GM21390 (cell line): ENCODE measurements at regions not wholly inside any gene's neighbourhood (a gene's known extent, or its start where the extent isn't known, plus 50 kb on each side); places are given as distances from the start of the nearest gene placed in this dataset.

Experiments used
- ATAC-seq: cut with Tn5 transposase; IDR thresholded peaks from one replicate; pipeline ENCODE4 v1.9.1; 2021; ENCODE audit not compliant: unreplicated experiment

DNA sequence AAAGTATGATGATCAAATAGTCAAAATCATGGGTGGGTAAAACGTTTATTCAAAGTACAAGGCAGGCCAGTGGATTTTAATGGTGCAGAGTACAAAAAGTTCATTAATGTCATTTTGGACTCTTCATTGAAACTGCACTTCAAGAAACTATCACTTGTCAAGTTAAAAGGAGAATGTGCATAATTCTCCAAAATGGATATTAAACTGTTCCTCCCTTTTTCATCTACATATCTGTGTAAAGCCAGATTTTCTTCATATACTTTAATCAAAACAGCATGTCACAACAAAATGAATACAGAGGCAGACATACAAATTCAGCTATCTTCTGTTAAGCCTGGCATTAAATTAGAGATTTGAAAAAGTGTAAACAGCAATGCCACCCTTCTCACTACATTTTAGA, 401.6 kb downstream of the NR2F1-AS1 start:
- ATAC-seq, result no peak

DNA sequence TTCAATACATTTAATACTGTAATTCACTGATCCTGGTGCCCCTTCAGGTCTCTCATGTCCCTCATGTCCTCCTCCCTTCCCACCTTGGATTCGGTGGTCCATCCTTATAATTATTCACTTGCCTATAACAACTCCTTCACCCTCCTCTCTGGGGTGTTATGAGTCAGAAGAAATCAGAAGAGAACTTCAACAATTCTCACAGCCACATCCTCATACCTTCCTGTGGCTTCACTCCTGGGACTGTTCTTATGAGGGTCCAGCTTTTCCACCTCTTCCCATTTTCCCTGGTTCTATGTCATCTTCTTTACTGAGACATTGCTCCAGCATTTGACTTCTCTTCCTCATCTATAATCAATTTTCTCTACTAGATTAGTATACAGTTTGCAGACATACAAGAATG, 406.1 kb downstream of the NR2F1-AS1 start:
- no peak for ATAC-seq

DNA sequence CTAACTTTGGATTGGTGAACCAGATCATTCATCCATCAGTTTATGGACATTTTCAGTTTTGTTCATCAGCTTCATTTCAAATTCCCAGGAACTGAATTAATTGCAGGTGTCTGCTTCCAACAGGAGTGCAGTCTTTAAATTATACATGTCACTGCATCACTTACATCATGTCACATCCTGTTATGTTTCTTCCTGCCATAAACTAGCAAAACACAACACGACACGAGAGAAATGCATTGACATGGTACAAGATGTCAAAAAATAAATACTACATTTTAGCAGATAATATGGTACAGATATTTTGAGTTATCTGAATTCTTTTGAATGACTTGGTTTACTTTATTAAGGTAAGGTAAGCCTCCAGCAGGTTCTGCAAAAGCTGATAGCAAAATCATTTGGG, 415.5 kb downstream of the NR2F1-AS1 start:
- no peak for ATAC-seq

DNA sequence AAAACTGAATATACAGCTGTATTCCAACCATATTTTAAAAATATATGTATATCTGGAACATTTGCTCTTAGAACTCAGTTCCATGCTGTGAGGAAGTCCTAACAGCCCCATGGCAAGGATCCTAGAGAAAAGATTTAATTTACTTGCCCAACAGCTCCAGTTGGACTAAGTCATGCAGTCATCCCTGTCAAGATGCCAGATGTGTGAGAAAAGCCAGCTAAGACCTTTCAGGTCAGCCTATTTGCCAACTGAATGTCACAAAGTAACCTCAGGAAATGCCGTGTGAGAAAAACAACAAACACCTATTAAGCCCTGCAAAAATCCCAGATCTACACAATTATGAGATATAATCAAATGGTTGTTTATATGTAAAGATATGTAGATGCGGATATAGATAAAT, 416.3 kb downstream of the NR2F1-AS1 start:
- no peak for ATAC-seq

DNA sequence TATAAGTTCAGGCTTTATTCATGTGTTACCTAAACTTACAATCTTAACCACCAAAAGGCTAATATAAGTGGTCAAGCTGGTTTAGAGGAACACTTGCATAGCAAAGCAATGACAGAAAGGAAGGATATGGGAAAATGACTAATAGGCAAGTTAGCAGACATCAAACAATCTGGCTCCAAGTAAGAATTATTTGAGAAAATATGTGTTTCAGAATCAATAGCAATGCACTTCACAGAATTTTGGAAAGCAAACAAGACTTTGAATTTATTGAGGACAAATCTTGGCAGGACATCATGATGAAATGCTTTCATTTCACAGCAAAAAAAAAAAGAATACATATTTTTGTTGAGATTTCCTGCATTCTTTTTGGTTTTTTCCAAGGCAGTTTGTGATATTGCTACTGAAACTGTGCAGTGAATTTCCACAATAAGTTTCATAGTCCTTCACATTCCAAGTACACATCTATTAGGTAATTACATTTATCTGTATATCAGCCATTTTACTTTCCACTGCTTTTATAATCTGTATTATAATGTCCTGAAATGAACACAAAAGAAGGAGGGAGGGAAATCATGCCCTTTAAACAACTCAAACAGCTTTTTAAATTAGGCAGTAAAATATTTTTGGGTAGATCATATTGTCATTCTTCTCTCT, 417.9 kb downstream of the NR2F1-AS1 start:
- no peak for ATAC-seq

DNA sequence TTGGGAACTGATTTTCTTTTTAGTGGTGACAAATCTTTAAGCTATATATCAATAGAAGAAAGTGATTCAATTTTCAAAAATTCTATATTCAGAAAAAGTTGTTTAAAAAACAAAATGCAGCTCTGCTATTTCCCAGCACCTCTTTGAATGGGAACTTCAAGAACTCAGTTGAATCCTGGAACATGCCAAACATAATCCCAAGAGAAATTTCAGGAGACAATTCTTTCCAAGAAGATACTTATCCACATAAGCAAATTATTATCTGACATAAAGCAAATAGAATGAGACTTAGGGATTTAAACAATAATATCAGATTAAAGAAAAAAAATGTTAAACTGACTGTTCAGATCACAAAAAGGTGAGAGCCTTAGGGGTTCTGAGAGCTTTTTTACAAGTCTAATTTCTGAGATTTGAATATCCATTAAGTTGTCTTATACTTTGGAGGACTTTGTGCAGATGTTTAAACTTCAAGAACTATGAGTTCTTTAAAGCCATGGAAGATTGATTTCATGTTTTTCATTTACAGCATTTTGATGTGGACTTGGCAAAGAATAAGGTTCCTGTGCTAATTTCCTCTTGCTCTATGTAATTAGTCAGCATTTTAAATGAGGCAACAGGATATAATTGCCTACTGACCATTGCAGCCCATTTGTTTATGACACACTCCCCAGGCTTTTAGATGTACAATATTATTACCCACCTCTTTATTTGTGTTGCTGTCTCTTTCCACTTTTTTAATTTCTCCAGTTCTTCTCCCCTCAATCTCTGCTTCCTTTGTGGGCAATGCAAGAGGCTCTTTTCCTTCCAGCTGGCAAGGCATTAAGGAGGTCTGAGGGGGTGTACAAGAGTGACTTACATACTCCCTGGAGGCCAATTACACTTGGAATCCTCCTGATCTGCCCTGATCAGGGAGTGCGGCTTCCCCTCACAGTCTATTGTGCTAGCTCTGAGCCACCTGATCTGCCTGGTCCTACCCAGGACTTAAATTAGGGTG, 419.1 kb downstream of the NR2F1-AS1 start:
- no peak for ATAC-seq

DNA sequence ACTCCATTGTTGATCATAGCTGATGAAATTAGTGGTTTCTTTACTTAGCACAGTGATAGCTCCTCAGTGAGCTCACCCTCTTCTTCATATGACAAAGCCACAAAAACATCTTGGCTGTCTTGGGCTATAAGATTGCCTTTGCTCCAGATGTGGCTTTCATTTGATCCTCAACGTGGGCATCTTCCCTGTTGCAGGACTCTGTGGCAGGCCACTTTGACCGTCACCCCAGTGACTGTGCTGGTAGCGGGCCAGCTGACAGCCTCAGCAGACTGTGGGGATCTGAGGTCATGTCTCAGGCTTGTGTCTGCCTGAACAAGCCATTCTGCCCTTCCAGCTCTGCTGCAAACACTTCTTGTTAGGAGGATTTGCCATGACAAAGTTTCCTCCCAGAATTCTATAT, 422.2 kb downstream of the NR2F1-AS1 start:
- ATAC-seq, result no peak

DNA sequence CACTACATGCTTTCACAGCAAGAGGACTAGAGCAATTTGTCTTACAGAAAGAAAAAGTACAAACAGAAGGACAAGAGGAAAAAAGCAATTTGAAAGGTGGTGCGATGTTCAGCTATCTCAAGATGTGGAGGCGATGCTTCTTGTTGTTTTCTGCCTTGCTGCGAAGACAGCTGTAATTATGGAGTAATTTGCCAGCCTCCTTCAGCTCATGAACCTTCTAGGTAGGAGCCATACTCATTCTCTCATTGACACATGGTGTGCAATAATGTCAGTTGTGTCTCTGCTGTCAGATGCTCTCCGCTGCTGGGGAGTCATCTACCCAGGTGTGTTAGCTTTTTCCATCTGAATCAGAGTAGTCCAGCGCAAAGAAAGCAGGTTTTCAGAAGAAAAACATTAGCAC, 424.5 kb downstream of the NR2F1-AS1 start:
- no peak for ATAC-seq

DNA sequence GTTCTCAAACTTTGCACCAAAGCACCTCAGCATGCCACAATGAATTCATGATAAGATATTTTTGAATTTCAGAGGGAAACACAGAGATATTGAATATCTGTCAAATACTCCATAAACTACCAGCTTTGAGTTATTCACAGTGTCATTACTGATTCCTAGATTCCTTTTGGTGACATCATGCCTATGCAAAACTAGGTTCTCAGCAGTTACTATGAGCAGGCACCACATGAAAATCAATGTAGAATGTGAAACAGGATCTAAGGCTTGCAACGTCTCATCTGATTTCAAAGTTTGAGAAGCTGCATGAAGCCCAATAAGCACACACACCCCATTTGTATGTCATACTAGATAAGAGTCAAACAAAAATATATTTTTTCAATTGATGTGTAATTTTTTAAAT, 426.5 kb downstream of the NR2F1-AS1 start:
- no peak for ATAC-seq

DNA sequence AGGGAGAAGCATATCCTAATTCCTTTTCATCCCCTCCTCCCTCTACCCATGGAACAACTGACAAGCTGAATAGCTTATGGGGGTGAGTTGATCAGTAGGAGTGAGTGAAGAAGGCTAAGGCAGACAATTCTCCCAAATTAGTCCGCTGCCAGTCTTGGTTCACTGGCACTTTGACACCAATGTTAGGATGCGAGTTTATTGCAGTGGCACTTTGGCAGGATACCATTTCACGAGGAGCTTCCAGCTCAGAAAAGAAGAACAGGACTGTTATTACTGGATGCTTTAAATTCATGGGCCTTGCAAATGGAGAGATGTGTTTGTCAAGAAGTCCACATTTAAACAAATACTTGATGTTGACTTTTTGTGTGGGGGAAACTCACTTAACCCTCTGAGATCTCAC, 427.6 kb downstream of the NR2F1-AS1 start:
- ATAC-seq, result no peak

DNA sequence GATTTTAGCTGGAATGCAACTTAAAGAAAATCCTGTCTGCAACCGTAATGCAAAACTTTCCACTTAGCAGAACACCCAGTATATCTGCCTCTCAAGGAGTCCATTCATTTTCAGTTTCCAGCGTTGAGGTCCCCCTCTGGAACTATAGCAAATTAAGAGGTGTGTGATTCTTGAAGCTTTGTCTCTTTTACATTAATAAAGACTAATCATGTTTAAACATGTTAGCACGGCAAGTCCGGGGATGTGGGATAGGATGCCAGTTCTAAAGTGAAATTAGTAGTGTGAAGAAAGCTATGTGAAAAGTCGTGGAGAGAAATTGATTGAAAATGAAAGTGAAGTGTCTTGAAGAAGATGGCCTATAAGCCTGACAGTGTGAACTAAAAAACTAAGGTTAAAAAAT, 429.1 kb downstream of the NR2F1-AS1 start:
- ATAC-seq, result no peak

DNA sequence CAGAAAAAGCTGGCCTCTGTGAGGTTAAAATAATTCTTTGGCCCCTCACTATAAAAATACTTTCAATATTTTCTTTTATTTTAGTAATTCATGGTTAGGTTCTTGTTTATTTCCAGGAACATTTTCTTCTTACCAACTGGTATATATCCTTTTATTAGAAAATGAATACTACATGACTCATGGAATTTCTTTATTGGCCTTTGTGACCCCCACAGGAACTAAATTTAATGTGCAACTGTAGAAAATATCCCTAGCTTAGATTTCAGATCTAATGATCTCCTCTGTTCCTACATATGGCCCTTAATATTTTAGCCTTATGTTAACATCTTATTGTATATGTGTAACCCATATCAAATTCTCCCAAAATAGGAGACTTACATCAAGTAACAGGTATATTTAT, 429.9 kb downstream of the NR2F1-AS1 start:
- no peak for ATAC-seq

DNA sequence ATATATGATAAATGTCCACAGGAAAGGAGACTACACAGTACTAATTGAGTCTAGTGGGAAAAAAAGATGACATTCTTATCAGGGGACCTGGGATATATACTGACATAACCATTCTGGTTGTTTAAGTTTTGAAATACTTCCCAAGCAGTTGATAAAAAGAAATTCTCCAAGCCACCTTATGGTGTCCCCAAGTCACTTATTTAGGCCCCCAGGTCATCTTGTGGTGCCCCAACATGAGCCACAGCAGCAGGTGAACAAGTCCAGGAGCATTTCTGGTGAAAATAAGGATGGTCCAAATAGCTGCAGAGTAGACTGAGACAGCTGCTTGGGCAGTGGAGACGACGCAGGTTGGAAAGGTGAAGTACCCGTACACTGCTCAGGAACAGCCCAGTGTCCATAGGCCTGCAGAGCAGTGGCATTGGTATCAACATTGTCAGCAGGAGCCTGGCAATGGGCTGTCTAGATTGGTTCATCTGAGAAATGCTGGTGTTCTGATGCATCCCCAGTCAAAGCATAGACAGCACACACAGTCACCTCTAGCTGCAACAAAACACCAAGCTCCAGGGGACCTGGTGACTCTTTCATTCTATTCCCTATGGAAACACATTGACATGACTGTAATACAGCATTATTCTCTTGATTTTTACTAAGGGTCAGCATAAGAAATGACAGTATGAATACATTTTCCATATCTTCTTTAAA, 430.6 kb downstream of the NR2F1-AS1 start:
- ATAC-seq, result no peak

DNA sequence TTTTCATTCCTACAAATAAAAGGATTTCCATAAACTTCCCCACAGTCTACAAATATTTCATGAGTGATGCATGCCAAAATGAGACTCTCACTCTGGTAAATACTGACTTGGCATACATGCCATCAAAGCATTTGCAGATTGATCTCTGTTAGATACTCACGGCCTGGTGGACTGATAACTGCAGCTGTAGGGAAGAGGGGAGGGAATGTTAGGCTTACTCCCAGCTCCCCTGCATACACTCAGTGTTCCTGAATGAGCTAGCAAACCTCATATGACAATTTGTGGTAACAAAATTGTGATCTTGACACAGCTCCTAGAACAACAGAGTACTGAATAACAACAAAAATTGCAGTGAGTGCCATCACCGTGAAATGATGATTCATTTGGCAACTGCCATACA, 435.3 kb downstream of the NR2F1-AS1 start:
- no peak for ATAC-seq

DNA sequence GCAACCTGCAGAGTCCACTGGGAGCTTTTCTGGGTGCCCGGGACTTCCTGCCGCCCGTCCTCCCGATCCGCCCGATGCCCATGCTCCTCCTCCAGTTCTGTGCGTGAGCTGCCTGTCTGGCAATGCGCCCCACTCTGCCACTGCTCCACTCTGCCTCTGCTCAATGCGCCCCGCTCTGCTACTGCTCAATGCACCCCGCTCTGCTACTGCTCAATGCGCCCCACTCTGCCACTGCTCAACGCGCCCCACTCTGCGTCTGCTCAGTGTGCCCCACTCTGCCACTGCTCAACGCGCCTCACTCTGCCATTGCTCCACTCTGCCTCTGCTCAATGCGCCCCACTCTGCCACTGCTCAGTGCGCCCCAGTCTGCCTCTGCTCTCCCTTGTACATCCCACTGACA, 436.0 kb downstream of the NR2F1-AS1 start:
- ATAC-seq, result no peak

DNA sequence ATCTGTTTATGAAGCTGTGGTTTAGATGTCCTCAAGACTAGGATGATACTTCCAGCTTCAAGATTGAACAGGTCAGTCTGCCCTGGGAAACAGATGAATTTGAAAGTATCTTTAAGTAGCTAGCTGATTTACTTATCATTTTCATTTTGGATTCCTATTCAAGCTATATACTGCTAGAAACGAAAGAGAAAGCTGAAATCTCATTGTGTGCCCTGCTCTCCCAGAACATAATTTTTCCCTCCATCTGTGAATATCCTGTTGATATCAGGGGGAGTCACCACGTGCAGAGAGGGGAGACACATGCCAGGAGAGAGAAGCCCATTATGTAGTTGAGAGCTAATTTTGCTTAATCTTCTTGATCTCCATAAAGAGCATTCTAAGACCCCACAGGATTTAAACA, 439.1 kb downstream of the NR2F1-AS1 start:
- no peak for ATAC-seq

DNA sequence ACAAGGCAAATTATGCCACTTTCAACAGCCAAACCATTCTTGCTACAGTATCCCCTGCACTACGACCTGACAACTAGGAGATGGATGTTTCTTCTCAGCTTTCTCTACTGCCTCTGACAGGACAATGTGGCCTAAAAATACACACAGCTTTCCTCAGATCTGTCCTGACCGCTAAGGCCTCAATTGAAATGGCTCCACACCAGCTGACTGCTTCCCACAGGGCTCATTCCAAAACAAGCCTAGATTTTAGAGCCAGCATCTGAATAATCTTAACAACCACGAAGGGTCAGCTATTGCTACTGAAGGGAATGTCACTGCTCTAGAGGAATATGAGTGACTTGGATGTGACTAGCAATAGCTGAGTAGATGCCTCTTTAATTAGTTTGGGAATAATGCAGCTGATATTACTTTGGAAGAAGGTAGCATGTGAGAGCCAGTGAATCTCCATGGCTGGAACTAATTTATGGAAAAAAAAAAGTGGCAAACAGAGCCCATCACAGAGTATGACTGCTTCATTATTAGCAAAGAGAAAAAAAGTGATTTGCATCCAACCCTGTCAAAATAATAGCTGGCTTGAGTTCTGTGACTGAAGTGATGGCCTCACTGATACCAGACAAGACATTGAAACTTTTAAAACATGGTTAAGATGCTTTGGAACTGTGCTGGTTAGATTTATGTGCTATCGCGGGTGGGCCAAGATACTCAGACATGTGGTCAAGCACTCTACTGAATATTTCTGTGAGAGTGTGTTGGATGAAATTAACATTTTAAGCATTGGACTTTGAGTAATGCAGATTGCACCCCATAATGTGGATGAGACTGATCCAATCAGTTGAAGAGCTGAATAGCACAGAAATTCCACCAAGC, 450.2 kb downstream of the NR2F1-AS1 start:
- ATAC-seq, result no peak

DNA sequence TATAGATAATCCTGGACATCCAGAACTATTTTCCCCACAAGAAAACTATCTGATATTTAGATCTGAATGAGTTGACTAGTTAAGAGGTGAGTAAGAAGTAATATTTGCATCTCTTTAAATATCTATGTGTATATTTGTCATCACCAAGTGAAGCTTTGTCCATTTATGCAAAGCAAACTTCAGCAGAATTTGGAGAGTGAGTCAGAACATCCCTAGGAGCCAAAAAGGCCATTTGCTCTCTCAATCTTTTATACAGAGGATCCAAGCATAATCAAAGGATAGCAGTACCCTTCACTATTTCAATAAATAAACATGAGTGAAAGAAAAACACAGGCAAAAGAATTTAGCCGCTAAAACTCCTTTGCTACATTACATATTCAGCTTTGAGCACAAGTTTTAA, 454.4 kb downstream of the NR2F1-AS1 start:
- ATAC-seq, result no peak

DNA sequence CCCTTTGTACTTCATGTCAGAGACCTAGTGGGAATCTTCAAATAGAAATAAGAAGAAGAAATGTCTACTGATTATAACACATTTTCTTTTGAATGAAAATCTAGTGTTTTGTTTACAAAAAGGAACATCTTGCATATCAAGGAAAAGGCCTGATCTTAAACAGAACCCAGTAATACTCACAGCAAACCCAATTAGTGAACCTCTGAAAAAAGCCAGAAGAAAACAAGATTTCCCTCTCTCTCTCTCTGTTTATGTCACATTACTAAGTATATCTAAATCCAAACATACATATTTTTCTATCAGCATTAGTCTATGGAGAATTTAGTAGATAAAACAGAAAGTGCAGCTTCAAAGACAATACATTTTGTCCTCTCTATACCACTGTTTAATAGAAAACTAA, 457.9 kb downstream of the NR2F1-AS1 start:
- ATAC-seq, result no peak

DNA sequence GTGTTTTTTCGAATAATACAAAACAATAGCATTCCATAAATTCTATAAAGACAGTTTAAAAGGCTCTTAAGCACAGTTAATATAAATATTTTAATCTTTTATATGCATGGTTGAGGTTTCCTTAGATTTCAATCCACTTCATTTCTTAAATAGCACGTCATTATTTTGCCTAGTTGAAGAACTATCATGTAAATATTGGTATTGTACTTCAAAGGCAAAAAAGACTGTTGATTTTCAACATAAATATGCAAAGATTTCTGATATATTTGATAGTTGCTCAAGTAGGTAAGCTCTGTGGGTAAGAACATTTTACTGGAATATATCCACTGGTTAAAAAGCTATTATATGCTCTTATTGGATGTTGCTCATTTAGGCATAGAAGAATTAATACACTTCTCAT, 458.6 kb downstream of the NR2F1-AS1 start:
- no peak for ATAC-seq

DNA sequence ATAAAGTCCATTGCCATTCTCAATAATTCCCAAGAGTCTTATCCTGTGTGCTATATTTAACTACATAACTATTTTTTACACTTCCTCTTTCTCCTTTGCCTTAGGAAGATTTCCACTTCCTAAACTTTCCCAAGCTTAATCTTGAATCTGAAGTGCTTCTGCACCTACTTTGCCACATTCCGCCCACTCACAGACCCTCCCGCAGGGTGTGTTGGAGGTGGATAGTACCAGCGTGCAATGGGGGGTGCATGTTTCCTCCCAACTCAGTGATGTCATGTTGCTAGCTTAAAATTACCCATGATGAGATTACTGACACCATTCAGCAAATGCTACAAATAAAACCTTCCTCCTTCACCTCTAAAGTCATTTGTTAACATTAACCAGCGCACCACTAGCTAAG, 460.2 kb downstream of the NR2F1-AS1 start:
- ATAC-seq, result no peak
